HepG2 (cell line): ENCODE measurements at regions not wholly inside any gene's neighbourhood (a gene's known extent, or its start where the extent isn't known, plus 50 kb on each side); places are given as distances from the start of the nearest gene placed in this dataset.

Experiments
- ATAC-seq: fragments of 200-7000 bp; cut with Tn5 transposase; 3 replicates; pipeline ENCODE4 v1.9.1; 2020; ENCODE audit warnings: mild to moderate bottlenecking, moderate library complexity
- BruUV-seq: library from RNA; stranded (reverse); fragments of 400-500 nt; replicated peaks from 2 replicates; lab custom pipeline; 2021; lab: Mats Ljungman, UMichigan
- CTCF ChIA-PET: fragments of 300-600 bp; formaldehyde crosslinking; extraction: SDS; loops from one replicate; lab custom pipeline; 2021; ENCODE audit warnings: low total read pairs, inconsistent platforms, low intra/inter-chr PET ratio; lab: Yijun Ruan, JAX
- POLR2A ChIA-PET: fragments of 350-600 bp; sonication (Branson Sonifier 250); formaldehyde crosslinking; loops from one replicate; lab custom pipeline; 2020; ENCODE audit warnings: antibody characterized with exemption, inconsistent platforms; lab: Yijun Ruan, JAX
- DNase-seq: peaks from one replicate; pipeline ENCODE4 v3.0.0-alpha.2; 2015; ENCODE audit warnings: low spot score
- FAIRE-seq: peaks from 3 replicates; lab custom pipeline; 2011; peaks lifted over from hg19 to GRCh38; lab: Jason Lieb, UNC
- H2AFZ ChIP-seq: one replicate; pipeline ENCODE4 v1.6.1; 2011; ENCODE audit warnings: low read length, inconsistent platforms
- H3K27ac ChIP-seq: fragments of 300-600 bp; 3 replicates; pipeline ENCODE4 v1.8.0; 2011; ENCODE audit warnings: mixed run types, mild to moderate bottlenecking, mixed read lengths, low read length, inconsistent platforms; ENCODE audit not compliant: insufficient read depth; ENCODE audit errors: extremely low read length
- H3K27me3 ChIP-seq, 2 experiments: fragments of 200-600 bp in 1 of 2; 2 replicates in 1 of 2; 3 replicates in 1 of 2; pipeline versions ENCODE4 v1.6.0 to v1.8.0; 2011; ENCODE audit warnings: low read length in 2 of 2, mild to moderate bottlenecking in 2 of 2, moderate library complexity in 2 of 2, inconsistent platforms in 1 of 2; ENCODE audit not compliant: insufficient read depth in 2 of 2, control insufficient read depth in 1 of 2
- H3K36me3 ChIP-seq, 2 experiments: fragments of 200-600 bp in 1 of 2; replicated peaks in 1 of 2; 2 replicates in 1 of 2; 3 replicates in 1 of 2; pipeline versions ENCODE4 v1.5.1 to v1.8.0; 2011; ENCODE audit warnings: low read length in 2 of 2, inconsistent platforms in 1 of 2; ENCODE audit not compliant: insufficient read depth in 2 of 2, control insufficient read depth in 1 of 2
- H3K4me1 ChIP-seq: 2 replicates; pipeline ENCODE4 v1.5.1; 2012; ENCODE audit warnings: low read length, inconsistent platforms; ENCODE audit not compliant: insufficient read depth
- H3K4me2 ChIP-seq: 2 replicates; pipeline ENCODE4 v1.6.0; 2011; ENCODE audit warnings: low read depth, low read length, inconsistent platforms
- H3K4me3 ChIP-seq, 3 experiments: fragments of 200-600 bp in 1 of 3; sonication (generic), shearing (Covaris generic) in 1 of 3; replicated peaks in 1 of 3; 2 replicates each; pipeline ENCODE4 v1.5.1; 2011 to 2016; ENCODE audit warnings: low read length in 3 of 3, inconsistent platforms in 2 of 3, low read depth in 2 of 3, mild to moderate bottlenecking in 2 of 3, control low read depth in 1 of 3, mixed read lengths in 1 of 3; ENCODE audit not compliant: insufficient read depth in 1 of 3
- H3K79me2 ChIP-seq: one replicate; pipeline ENCODE4 v1.6.1; 2011; ENCODE audit warnings: low read length, inconsistent platforms; ENCODE audit not compliant: insufficient read depth
- H3K9ac ChIP-seq: 2 replicates; pipeline ENCODE4 v1.6.0; 2011; ENCODE audit warnings: mild to moderate bottlenecking, low read depth, low read length, inconsistent platforms; ENCODE audit not compliant: insufficient read depth
- H3K9me3 ChIP-seq: 2 replicates; pipeline ENCODE4 v1.5.1; 2012; ENCODE audit warnings: mild to moderate bottlenecking, low read length
- H4K20me1 ChIP-seq: 2 replicates; pipeline ENCODE4 v1.6.0; 2011; ENCODE audit warnings: inconsistent platforms, mild to moderate bottlenecking, low read length, moderate library complexity; ENCODE audit not compliant: insufficient read depth
- BCL6 ChIP-seq: IDR thresholded peaks from 2 replicates; pipeline ENCODE4 v1.6.1; 2016; ENCODE audit warnings: missing genetic modification reagents, missing compliant biosample characterization
- HNF4A ChIP-seq: sonication (generic); formaldehyde crosslinking; IDR thresholded peaks from 2 replicates; pipeline ENCODE4 v1.4.0; 2020; ENCODE audit warnings: missing genetic modification reagents
- MEIS1 ChIP-seq: sonication (generic); formaldehyde crosslinking; IDR thresholded peaks from 2 replicates; pipeline ENCODE4 v1.9.0; 2021; ENCODE audit warnings: mild to moderate bottlenecking, missing genetic modification reagents, moderate library complexity, borderline replicate concordance
- SP4 ChIP-seq: sonication (generic); formaldehyde crosslinking; IDR thresholded peaks from 2 replicates; pipeline ENCODE4 v1.8.1; 2023; ENCODE audit warnings: mild to moderate bottlenecking, missing genetic modification reagents
- SRF ChIP-seq: IDR thresholded peaks from 2 replicates; pipeline ENCODE4 v1.6.1; 2011; ENCODE audit warnings: mild to moderate bottlenecking, low read depth, low read length, moderate library complexity
- STAG1 ChIP-seq: sonication (generic); formaldehyde crosslinking; IDR thresholded peaks from 2 replicates; pipeline ENCODE4 v1.4.0; 2020; ENCODE audit warnings: missing genetic modification reagents
- TGIF2 ChIP-seq: IDR thresholded peaks from 2 replicates; pipeline ENCODE4 v1.6.1; 2016; ENCODE audit warnings: control low read depth, missing compliant biosample characterization
- WIZ ChIP-seq: sonication (generic); formaldehyde crosslinking; IDR thresholded peaks from 2 replicates; pipeline ENCODE4 v1.5.1; 2020; ENCODE audit warnings: mild to moderate bottlenecking, missing genetic modification reagents
- WGBS: methylation state at CpG from one replicate; pipeline ENCODE4 v1.1.6; 2017; ENCODE audit warnings: low lambda C conversion rate; 5-methylcytosine and 5-hydroxymethylcytosine counted together
- in situ Hi-C: cut with HindIII; loops from 2 replicates; pipeline ENCODE4 v1.10.0; 2017; ENCODE audit warnings: low pct_unique_long_range_greater_than_20kb; ENCODE audit not compliant: extremely low pct_ligation_motif_present
- intact Hi-C: fragments of 100-400 bp; cut with micrococcal nuclease; formaldehyde crosslinking; loops from one replicate; pipeline ENCODE4 v1.10.0; 2022; ENCODE audit not compliant: unreplicated experiment
- TF ChIP-seq, protein P1 (sequence below): sonication (generic); formaldehyde crosslinking; IDR thresholded peaks from 2 replicates; pipeline ENCODE4 v1.8.1; 2023; ENCODE audit warnings: mild to moderate bottlenecking, missing genetic modification reagents
- TF ChIP-seq, protein P2 (sequence below): sonication (generic); formaldehyde crosslinking; IDR thresholded peaks from 2 replicates; pipeline ENCODE4 v1.9.0; 2021; ENCODE audit warnings: missing genetic modification reagents, borderline replicate concordance
- TF ChIP-seq, protein P3 (sequence below): sonication (generic); formaldehyde crosslinking; IDR thresholded peaks from 2 replicates; pipeline ENCODE4 v1.4.0; 2020; ENCODE audit warnings: missing genetic modification reagents, borderline replicate concordance

DNA sequence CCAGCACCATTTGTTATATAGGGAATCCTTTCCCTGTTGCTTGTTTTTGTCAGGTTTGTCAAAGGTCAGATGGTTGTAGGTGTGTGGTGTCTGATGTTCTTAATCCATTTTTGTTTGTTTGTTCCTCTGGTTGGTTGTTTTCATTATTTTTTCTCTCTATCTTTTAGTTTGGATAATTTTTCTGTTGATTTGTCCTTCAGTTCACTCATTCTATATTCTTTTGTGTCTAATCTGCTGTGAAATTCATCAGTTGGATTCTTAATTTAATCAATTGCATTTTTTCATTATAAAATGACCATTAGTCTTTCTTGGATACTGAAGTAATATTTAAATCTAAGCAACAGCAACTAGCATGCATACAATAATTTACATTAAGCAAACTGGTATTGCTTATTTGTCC, 206.7 kb upstream of the TRIB2 start (continued):
- TF ChIP-seq SRF (no peak), WIZ (no peak)
- TF ChIP-seq, all 625 proteins: peak for 0

DNA sequence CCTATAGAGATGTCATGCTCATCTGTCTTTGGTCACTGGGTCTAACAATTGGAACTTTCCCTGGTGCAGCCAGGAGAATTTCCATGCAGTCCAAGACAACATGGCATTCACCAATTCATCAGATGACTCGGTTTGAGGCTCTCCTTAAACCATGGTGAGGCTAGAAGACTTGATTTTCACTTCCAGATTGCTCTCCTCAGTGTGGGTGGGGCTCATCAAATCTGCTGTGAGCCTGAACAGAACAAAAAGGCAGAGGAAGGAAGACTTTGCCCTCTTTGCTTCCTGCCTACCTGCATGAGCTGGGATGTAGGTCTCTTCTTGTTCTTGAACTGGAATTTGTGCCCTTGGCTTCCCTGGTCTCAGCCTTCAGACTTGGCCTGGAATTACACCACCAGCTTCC, 203.4 kb upstream of the TRIB2 start:
- Histone ChIP-seq H3K27me3 (no peaks in the 10 kb centered on the region), H4K20me1 (no peaks in the 10 kb centered on the region), H3K27ac (no peak overlapping the region), H3K4me3 (no peak overlapping the region), H3K36me3 (no peaks in the 10 kb centered on the region), H3K79me2 (no peaks in the 10 kb centered on the region), H3K9ac (no peak overlapping the region), H3K4me1 (peaks cover 23% of the 10 kb centered on the region), H3K9me3 (no peaks in the 10 kb centered on the region), H3K4me2 (no peak overlapping the region), H2AFZ (no peak overlapping the region)
- TF ChIP-seq HNF4A, result peak; percentile 11; the same call in 1 of the 2 replicates
- TF ChIP-seq, protein P1, sequence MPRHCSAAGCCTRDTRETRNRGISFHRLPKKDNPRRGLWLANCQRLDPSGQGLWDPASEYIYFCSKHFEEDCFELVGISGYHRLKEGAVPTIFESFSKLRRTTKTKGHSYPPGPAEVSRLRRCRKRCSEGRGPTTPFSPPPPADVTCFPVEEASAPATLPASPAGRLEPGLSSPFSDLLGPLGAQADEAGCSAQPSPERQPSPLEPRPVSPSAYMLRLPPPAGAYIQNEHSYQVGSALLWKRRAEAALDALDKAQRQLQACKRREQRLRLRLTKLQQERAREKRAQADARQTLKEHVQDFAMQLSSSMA (CRISPR knock-in tag), result no peak
- DNase-seq (no peak), ATAC-seq (no peak), FAIRE-seq (no peak)
- ChIA-PET POLR2A (no interaction called here), CTCF (no interaction called here)
- BruUV-seq, result no TSS peak
- in situ Hi-C loops, result no loop called here
- intact Hi-C loops, result no loop called here
- 11% methylated on average over 1 of the region's 1 CpG for WGBS

DNA sequence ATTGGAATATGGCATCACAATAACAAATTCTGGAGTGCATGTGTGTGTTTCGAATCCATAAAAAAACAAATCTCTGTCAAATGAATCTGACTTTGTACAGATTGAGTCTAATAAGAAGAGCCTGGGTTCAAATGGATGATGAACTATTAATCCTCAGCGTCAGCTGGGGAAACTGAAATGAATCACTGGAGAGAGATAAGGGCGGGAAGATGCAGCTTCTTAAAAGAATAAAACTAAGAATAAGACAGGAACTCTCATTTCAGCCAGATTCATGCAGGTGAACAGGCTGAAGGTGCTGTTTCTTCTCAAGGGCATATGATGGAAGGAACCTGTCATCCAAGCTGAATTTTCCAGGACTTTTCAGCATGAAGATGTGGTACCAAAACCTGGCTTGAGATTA, 202.6 kb upstream of the TRIB2 start:
- Histone ChIP-seq H3K27me3 (no peaks in the 10 kb centered on the region), H3K4me2 (no peak overlapping the region), H3K27ac (no peak overlapping the region), H3K36me3 (no peaks in the 10 kb centered on the region), H3K9ac (no peak overlapping the region), H2AFZ (no peak overlapping the region), H3K4me1 (peaks cover 23% of the 10 kb centered on the region), H3K4me3 (no peak overlapping the region), H3K79me2 (no peaks in the 10 kb centered on the region), H4K20me1 (no peaks in the 10 kb centered on the region), H3K9me3 (no peaks in the 10 kb centered on the region)
- in situ Hi-C loops (no loop called here), intact Hi-C loops (no loop called here)
- ChIA-PET POLR2A (no interaction called here), CTCF (no interaction called here)
- FAIRE-seq (no peak), ATAC-seq (no peak), DNase-seq (no peak)
- no TSS peak for BruUV-seq
- WGBS, result 37% methylated on average over 3 of the region's 3 CpGs
- TF ChIP-seq MEIS1 (CRISPR knock-in tag), result no peak
- TF ChIP-seq SP4 (CRISPR knock-in tag), result no peak
- TF ChIP-seq TGIF2 (CRISPR knock-in tag), result no peak
- no peak for TF ChIP-seq BCL6 (CRISPR knock-in tag)
- TF ChIP-seq STAG1 (CRISPR knock-in tag), result no peak
- TF ChIP-seq, protein P2, sequence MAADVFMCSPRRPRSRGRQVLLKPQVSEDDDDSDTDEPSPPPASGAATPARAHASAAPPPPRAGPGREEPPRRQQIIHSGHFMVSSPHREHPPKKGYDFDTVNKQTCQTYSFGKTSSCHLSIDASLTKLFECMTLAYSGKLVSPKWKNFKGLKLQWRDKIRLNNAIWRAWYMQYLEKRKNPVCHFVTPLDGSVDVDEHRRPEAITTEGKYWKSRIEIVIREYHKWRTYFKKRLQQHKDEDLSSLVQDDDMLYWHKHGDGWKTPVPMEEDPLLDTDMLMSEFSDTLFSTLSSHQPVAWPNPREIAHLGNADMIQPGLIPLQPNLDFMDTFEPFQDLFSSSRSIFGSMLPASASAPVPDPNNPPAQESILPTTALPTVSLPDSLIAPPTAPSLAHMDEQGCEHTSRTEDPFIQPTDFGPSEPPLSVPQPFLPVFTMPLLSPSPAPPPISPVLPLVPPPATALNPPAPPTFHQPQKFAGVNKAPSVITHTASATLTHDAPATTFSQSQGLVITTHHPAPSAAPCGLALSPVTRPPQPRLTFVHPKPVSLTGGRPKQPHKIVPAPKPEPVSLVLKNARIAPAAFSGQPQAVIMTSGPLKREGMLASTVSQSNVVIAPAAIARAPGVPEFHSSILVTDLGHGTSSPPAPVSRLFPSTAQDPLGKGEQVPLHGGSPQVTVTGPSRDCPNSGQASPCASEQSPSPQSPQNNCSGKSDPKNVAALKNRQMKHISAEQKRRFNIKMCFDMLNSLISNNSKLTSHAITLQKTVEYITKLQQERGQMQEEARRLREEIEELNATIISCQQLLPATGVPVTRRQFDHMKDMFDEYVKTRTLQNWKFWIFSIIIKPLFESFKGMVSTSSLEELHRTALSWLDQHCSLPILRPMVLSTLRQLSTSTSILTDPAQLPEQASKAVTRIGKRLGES, result no peak
- TF ChIP-seq, protein P3, sequence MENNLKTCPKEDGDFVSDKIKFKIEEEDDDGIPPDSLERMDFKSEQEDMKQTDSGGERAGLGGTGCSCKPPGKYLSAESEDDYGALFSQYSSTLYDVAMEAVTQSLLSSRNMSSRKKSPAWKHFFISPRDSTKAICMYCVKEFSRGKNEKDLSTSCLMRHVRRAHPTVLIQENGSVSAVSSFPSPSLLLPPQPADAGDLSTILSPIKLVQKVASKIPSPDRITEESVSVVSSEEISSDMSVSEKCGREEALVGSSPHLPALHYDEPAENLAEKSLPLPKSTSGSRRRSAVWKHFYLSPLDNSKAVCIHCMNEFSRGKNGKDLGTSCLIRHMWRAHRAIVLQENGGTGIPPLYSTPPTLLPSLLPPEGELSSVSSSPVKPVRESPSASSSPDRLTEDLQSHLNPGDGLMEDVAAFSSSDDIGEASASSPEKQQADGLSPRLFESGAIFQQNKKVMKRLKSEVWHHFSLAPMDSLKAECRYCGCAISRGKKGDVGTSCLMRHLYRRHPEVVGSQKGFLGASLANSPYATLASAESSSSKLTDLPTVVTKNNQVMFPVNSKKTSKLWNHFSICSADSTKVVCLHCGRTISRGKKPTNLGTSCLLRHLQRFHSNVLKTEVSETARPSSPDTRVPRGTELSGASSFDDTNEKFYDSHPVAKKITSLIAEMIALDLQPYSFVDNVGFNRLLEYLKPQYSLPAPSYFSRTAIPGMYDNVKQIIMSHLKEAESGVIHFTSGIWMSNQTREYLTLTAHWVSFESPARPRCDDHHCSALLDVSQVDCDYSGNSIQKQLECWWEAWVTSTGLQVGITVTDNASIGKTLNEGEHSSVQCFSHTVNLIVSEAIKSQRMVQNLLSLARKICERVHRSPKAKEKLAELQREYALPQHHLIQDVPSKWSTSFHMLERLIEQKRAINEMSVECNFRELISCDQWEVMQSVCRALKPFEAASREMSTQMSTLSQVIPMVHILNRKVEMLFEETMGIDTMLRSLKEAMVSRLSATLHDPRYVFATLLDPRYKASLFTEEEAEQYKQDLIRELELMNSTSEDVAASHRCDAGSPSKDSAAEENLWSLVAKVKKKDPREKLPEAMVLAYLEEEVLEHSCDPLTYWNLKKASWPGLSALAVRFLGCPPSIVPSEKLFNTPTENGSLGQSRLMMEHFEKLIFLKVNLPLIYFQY, result no peak
